OCI-LY7 (cell line): ENCODE measurements at regions not wholly inside any gene's neighbourhood (a gene's known extent, or its start where the extent isn't known, plus 50 kb on each side); places are given as distances from the start of the nearest gene placed in this dataset.

ENCODE experiments used
- BruUV-seq: library from RNA; stranded (reverse); fragments of 400-500 nt; replicated peaks from 2 replicates; lab custom pipeline; 2021; lab: Mats Ljungman, UMichigan
- CTCF ChIA-PET: fragments of 300-600 bp; sonication (Branson Sonifier 250); formaldehyde crosslinking; loops from one replicate; lab custom pipeline; 2022; ENCODE audit warnings: antibody characterized with exemption; ENCODE audit not compliant: unreplicated experiment; lab: Charles Lee
- POLR2A ChIA-PET: fragments of 300-600 bp; sonication (Branson Sonifier 250); formaldehyde crosslinking; loops from one replicate; lab custom pipeline; 2022; ENCODE audit warnings: antibody characterized with exemption; lab: Charles Lee
- DNase-seq: peaks from one replicate; pipeline ENCODE4 v3.0.0-alpha.2; 2015; ENCODE audit warnings: low spot score
- H2AFZ ChIP-seq: fragments of 200-600 bp; sonication (generic), shearing (Covaris generic); 2 replicates; pipeline ENCODE4 v1.6.1; 2014; ENCODE audit warnings: mild to moderate bottlenecking, antibody characterized with exemption, low read length, moderate library complexity
- H3K27ac ChIP-seq: fragments of 200-600 bp; sonication (generic); 2 replicates; pipeline ENCODE4 v1.5.1; 2014; ENCODE audit warnings: mixed run types, low read depth, mild to moderate bottlenecking, moderate library complexity, low read length, inconsistent platforms; ENCODE audit not compliant: poor library complexity, severe bottlenecking
- H3K36me3 ChIP-seq: fragments of 200-600 bp; sonication (generic); 2 replicates; pipeline ENCODE4 v1.6.1; 2014; ENCODE audit warnings: mild to moderate bottlenecking, antibody characterized with exemption, low read length, moderate library complexity, mixed read lengths; ENCODE audit not compliant: insufficient read depth
- H3K4me1 ChIP-seq: fragments of 200-600 bp; sonication (generic); 2 replicates; pipeline ENCODE4 v1.5.1; 2014; ENCODE audit warnings: mild to moderate bottlenecking, low read length; ENCODE audit not compliant: insufficient read depth, poor library complexity, severe bottlenecking
- H3K4me2 ChIP-seq: fragments of 200-600 bp; sonication (generic); 2 replicates; pipeline ENCODE4 v1.6.1; 2014; ENCODE audit warnings: mild to moderate bottlenecking, low read length
- H3K4me3 ChIP-seq: fragments of 200-600 bp; sonication (generic); 2 replicates; pipeline ENCODE4 v1.5.1; 2014; ENCODE audit warnings: mild to moderate bottlenecking, low read depth, low read length; ENCODE audit not compliant: poor library complexity, severe bottlenecking
- H3K79me2 ChIP-seq: fragments of 200-600 bp; sonication (generic); 2 replicates; pipeline ENCODE4 v1.6.1; 2016; ENCODE audit warnings: low read depth, mild to moderate bottlenecking, low read length, moderate library complexity, mixed read lengths; ENCODE audit not compliant: insufficient read depth
- H3K9me2 ChIP-seq: fragments of 200-600 bp; sonication (generic); 2 replicates; pipeline ENCODE4 v1.6.1; 2016; ENCODE audit warnings: mild to moderate bottlenecking, low read length, mixed read lengths; ENCODE audit not compliant: insufficient read depth
- H3K9me3 ChIP-seq: fragments of 200-600 bp; sonication (generic); 2 replicates; pipeline ENCODE4 v1.6.1; 2014; ENCODE audit warnings: mild to moderate bottlenecking, mixed run types, low read length, mixed read lengths
- H4K20me1 ChIP-seq: fragments of 200-600 bp; sonication (generic); 2 replicates; pipeline ENCODE4 v1.6.1; 2014; ENCODE audit warnings: mild to moderate bottlenecking, antibody characterized with exemption, low read length, moderate library complexity, mixed read lengths; ENCODE audit not compliant: insufficient read depth
- CTCF ChIP-seq: fragments of 200-600 bp; sonication (generic); conservative IDR thresholded peaks from 2 replicates; pipeline ENCODE4 v1.5.1; 2014; ENCODE audit warnings: mild to moderate bottlenecking, antibody characterized with exemption, low read length, moderate library complexity, mixed read lengths
- EZH2phosphoT487 ChIP-seq: fragments of 200-600 bp; sonication (generic); IDR thresholded peaks from 2 replicates; pipeline ENCODE4 v1.6.1; 2018; ENCODE audit warnings: low read depth, borderline replicate concordance, mild to moderate bottlenecking, mixed run types, antibody characterized with exemption, low read length, moderate library complexity, mixed read lengths
- intact Hi-C: fragments of 100-400 bp; cut with micrococcal nuclease; formaldehyde crosslinking; loops from one replicate; pipeline ENCODE4 v1.10.0; 2022; ENCODE audit not compliant: unreplicated experiment

- ChIA-PET POLR2A (interaction anchor here (1.7 to 9.4 kb wide), 3 partner anchors 14 to 20 kb away, joined by 6 to 148 read pairs (median 10); no protein-coding TSS in a partner anchor), CTCF (interaction anchor here (1.4 kb wide), 1 partner anchor 14 kb away, joined by 3 read pairs; no protein-coding TSS in a partner anchor)
- no peak overlapping the region for H3K4me2 ChIP-seq
- H3K9me2 ChIP-seq: no peaks in the 10 kb centered on the region
- TF ChIP-seq EZH2phosphoT487 (no peak), CTCF (no peak)
- no peak for DNase-seq
- no peaks in the 10 kb centered on the region for H3K79me2 ChIP-seq
- BruUV-seq: no TSS peak
- intact Hi-C loops: no loop called here
- H3K4me1 ChIP-seq: peaks cover 34% of the 10 kb centered on the region
- no peak overlapping the region for H3K27ac ChIP-seq
- peak overlapping the region; percentile 25; the same call in 1 of the 2 replicates for H2AFZ ChIP-seq
- no peaks in the 10 kb centered on the region for H4K20me1 ChIP-seq
- H3K4me3 ChIP-seq: no peak overlapping the region
- H3K9me3 ChIP-seq: no peaks in the 10 kb centered on the region
- H3K36me3 ChIP-seq: peaks cover 4% of the 10 kb centered on the region
These were observed 62.2 kb upstream of the VPREB1 start for GRCh38 chr22:22182218-22182989.

GRCh38 chr22:22181341-22181850, 63.2 kb upstream of the VPREB1 start:
- no peak for TF ChIP-seq EZH2phosphoT487
- no peak for TF ChIP-seq CTCF
- Histone ChIP-seq H3K36me3 (peaks cover 4% of the 10 kb centered on the region; the same call in 1 of the 2 replicates), H3K4me3 (no peak overlapping the region), H2AFZ (no peak overlapping the region), H3K9me2 (no peaks in the 10 kb centered on the region), H3K4me1 (peaks cover 44% of the 10 kb centered on the region), H3K27ac (no peak overlapping the region), H3K4me2 (no peak overlapping the region), H4K20me1 (no peaks in the 10 kb centered on the region), H3K9me3 (no peaks in the 10 kb centered on the region), H3K79me2 (no peaks in the 10 kb centered on the region)
- no peak for DNase-seq
- ChIA-PET CTCF (interaction anchor here (0.5 kb wide), 1 partner anchor 71 kb away, joined by 3 read pairs; no protein-coding TSS in a partner anchor), POLR2A (interaction anchor here (0.6 to 9.4 kb wide), 3 partner anchors 14 to 154 kb away, joined by 3 to 148 read pairs (median 10); no protein-coding TSS in a partner anchor)
- BruUV-seq: no TSS peak
- intact Hi-C loops: no loop called here
